ENCODE measurements at regions not wholly inside any gene's neighbourhood (a gene's known extent, or its start where the extent isn't known, plus 50 kb on each side); places are given as distances from the start of the nearest gene placed in this dataset.

GRCh38 chr1:168970926-168971659, 135.4 kb upstream of the ATP1B1 start:
- DNase-seq: no peak

- DNase-seq: no peak
Measured at GRCh38 chr1:168972225-168972624, 134.3 kb upstream of the ATP1B1 start.

GRCh38 chr1:168972887-168973286, 133.6 kb upstream of the ATP1B1 start:
- DNase-seq: no peak

- DNase-seq: no peak
Measured at GRCh38 chr1:168974117-168974516, 132.4 kb upstream of the ATP1B1 start.

GRCh38 chr1:168974611-168975010, 131.9 kb upstream of the ATP1B1 start:
- DNase-seq: no peak

- DNase-seq: no peak
Measured at GRCh38 chr1:168976267-168976666, 130.2 kb upstream of the ATP1B1 start.

GRCh38 chr1:168977618-168978017, 128.9 kb upstream of the ATP1B1 start:
- no peak for DNase-seq

- peak; percentile 7 for DNase-seq
Measured at GRCh38 chr1:168979276-168979675, 127.2 kb upstream of the ATP1B1 start.

- DNase-seq: no peak
Measured at GRCh38 chr1:168980180-168980579, 126.3 kb upstream of the ATP1B1 start.

- no peak for DNase-seq
Measured at GRCh38 chr1:168980656-168981055, 125.8 kb upstream of the ATP1B1 start.

- no peak for DNase-seq
Measured at GRCh38 chr1:168982778-168983177, 123.7 kb upstream of the ATP1B1 start.

- no peak for DNase-seq
Measured at GRCh38 chr1:168987330-168987729, 119.2 kb upstream of the ATP1B1 start.

GRCh38 chr1:168987923-168988322, 118.6 kb upstream of the ATP1B1 start:
- DNase-seq: no peak

GRCh38 chr1:168989985-168990384, 116.5 kb upstream of the ATP1B1 start:
- no peak for DNase-seq

- DNase-seq: no peak
Measured at GRCh38 chr1:168991667-168992475, 114.6 kb upstream of the ATP1B1 start.

GRCh38 chr1:169001353-169001752, 105.1 kb upstream of the ATP1B1 start:
- DNase-seq: no peak

- no peak for DNase-seq
Measured at GRCh38 chr1:169003864-169004516, 102.5 kb upstream of the ATP1B1 start.

GRCh38 chr1:169005776-169006175, 100.7 kb upstream of the ATP1B1 start:
- no peak for DNase-seq

GRCh38 chr1:169009666-169010065, 96.8 kb upstream of the ATP1B1 start:
- no peak for DNase-seq

GRCh38 chr1:169012416-169012815, 94.1 kb upstream of the ATP1B1 start:
- no peak for DNase-seq

- no peak for DNase-seq
Measured at GRCh38 chr1:169013821-169014220, 92.7 kb upstream of the ATP1B1 start.

GRCh38 chr1:169015464-169015863, 91.0 kb upstream of the ATP1B1 start:
- peak; percentile 9 for DNase-seq

- no peak for DNase-seq
Measured at GRCh38 chr1:169018751-169019150, 87.7 kb upstream of the ATP1B1 start.

Data from RPMI8226 (cell line).